Fibroblast of the conjunctiva (primary cell): ENCODE measurements at regions not wholly inside any gene's neighbourhood (a gene's known extent, or its start where the extent isn't known, plus 50 kb on each side); places are given as distances from the start of the nearest gene placed in this dataset.
"Not testable (repeated sequence)": the region's sequence is repeated elsewhere in the genome, so short reads cannot be mapped to it uniquely, and the experiment has no call there.

Source experiments
- DNase-seq: peaks from one replicate; pipeline ENCODE4 v3.0.0-alpha.2; 2010; ENCODE audit warnings: low read depth

DNA sequence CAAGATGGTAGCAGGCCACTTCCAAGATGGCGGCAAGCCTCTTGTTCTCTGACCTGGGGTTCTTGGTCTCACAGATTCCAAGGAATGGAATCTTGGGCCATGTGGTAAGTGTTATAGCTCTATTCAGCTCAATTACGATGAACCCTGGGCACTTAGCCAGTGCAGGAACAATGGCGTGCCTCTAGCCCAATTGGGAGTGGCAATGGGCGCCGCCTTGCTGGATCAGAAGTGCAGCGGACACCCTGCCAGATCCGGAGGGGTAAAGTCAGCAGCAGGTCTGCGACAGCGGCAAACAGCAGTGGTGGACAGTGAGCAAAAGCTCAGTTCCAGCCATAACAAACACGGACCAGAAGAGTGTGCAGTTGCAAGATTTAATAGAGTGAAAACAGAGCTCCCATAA, 263.2 kb upstream of the SEMA3C start:
- DNase-seq = not testable (repeated sequence)

DNA sequence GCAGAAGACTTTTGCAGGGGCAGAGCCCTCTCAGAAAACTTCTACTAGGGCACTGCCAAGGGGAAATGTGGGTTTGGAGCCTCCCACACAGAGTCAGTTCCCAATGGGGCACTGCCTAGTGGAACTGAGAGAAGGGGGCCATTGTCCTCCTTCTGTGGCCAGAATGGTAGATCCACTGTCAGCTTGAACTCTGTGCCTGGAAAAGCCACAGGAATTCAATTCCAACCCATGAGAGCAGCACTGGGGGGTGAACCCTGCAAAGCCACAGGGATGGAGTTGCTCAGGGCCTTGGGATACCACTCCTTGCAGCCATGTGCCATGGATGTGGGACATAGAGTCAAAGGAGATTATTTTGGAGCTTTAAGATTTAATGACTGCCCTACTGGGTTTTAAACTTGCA, 262.2 kb upstream of the SEMA3C start:
- DNase-seq = no peak

DNA sequence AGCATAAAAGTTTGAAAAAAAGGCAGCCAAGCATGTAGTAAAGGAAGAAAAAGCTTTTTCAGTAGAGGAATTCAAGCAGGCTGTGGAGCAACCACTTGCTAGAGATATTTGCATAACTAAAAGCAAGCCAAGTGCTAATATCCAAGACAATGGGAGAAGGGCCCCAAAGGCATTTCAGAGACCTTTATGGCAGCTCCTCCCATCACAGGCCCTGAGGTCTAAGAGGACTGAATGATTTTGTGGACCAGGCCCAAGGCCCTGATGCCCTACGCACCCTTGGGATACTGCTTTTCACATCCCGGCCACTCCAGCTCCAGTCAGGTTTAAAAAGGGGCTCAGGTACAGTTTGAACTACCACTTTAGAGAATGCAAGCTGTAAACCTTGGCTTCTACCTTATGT, 261.7 kb upstream of the SEMA3C start:
- no peak for DNase-seq

DNA sequence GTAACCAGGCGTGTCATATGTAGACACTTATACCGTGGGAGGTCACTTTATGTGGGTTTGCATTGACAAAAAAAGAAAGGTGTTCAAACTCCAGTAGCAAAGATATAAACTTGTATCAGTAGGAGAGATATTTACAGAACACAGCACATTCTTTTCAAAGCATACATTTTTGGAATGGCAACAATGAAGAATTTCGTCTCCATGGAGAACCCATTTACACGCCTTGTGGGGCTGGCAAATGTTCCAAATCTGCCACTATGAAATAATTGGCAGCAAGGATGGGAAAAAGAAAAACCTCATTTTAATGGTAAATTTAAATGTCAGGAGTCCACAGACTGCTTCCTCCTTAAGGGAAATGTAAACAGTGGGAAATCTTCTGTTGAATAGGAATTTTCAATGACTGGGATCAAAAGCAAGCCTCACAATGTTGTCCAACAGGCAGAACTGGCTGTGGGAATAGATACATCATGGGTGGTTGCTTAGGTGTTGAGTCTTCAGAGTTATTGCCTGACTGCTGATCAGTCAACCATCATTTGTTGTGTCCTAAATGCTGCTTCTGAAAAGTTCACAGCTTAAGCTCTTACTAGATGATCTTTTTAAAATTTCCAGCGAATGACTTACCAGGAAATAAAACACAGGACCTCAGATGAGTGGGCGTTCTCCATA, 256.6 kb upstream of the SEMA3C start:
- no peak for DNase-seq

DNA sequence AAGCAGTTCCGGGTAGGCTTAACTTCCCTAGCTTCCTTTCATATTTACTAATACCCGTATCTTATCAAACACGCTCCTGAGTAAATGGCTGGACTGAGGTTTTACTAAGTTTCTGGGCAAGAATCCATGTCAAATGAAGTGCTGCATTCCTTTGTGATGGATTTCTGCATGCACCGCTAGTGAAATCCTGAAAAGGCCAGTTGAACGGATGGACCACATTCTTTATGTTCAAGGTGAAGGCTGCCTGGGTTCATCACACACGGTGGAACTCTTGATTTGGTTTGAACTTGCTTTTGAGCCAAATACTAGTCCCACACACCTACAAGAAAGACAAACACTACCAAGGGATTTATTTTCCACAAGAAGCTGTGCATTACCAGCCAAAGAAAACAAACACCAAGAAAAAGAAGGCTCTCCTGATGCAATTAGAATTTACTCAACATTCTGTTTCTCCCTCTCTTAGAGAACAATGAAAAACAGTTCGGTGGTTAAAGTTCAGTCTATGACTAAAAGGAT, 255.0 kb upstream of the SEMA3C start:
- peak; percentile 41 for DNase-seq

DNA sequence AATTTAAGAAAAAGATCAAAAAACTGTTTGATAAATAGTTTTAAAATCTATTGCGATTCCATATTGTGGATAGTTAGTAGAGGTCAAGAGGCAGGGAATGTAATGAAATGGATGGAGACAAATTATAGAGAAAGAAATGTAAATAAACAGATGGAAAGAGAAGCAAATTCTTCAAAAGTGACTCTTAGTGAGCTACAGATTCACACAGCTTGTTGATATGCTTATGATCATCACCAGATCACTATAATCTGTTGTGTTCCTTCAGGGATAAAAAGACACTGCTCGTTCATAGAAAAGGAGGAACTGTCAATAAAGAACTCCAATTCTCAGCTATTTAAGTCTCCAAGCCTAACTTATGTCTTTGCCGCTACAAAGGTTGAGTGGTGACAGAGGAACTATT, 251.4 kb upstream of the SEMA3C start:
- no peak for DNase-seq

DNA sequence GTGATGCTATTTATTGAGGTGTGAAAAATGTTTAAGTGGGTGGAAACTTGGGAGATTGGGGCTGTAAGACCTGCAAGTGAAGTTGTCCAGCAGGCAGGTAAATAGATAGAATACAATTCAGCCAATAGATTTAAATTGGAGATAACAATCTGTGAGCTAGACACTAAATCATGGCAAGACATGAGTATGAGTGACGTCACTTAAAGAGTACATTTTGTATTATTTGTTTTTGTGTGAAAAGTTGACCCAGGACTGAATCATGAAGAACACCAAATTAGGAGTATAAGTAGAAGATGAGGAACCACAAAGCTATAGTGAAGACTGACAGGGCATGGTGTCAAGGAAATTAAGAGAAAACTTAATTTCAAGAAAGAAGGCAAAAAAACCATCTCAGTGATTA, 249.1 kb upstream of the SEMA3C start:
- DNase-seq = no peak

DNA sequence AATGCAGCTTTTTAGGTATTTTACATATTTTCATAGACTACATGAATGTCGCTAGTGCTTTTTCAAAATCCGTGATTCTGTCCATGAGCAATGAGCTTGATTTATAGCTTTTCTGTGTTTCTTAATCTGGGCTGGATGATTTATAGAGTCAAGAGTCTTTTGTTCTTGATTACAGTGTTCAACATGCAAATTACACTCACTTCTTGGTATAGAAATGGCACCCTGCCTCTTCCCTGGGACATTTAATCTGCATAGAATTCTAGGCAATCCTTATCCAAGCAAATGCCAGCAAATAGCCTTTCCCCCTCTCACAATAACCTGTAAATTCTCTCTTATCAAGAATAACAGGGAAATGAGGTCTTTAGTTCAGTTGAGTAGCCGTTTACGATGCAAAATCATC, 246.2 kb upstream of the SEMA3C start:
- no peak for DNase-seq

DNA sequence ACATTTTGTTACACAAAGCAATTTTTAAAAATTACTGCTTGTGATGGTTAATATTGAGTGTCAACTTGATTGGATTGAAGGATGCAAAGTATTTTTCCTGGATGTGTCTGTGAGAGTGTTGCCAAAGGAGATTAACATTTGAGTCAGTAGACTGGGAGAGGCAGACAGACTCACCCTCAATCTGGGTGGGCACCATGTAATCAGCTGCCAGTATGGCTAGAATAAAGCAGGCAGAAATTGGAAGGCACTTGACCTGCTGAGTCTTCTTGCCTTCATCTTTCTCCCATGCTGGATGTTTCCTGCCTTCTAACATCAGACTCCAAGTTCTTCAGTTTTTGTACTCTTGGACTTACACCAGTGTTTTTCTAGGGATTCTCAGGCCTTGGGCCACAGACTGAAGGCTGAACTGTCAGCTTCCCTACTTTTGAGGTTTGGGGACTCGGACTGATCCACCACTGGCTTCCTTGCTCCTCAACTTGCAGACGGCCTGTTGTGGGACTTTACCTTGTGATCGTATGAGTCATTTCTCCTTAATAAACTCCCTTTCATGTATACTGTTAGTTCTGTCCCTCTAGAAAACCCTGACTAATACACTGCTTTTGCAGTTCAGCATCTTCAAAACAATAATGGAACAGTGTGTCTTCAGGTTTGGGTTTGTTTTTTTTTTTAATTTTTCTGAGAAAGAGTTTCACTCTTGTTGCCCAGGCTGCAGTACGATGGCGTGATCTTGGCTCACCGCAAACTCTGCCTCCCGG, 244.1 kb upstream of the SEMA3C start:
- DNase-seq = no peak

DNA sequence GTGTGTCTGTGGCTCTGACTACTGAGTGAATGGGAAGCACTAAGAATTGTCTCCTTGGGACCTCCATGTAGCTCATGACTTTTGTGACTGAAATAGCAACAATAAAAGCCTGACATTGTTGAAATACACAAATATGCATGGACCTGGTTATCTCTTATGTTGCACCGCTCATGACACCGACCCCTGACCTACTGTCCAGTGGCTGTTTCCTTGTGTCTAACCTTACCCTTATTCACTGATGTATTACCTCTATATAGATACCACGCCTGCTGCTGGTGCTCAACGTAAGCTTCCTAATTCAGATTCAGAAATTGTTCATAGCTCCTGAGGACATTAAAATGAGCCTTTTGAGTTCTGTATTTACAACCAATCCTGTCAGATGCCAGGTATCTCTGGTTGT, 243.4 kb upstream of the SEMA3C start:
- no peak for DNase-seq

DNA sequence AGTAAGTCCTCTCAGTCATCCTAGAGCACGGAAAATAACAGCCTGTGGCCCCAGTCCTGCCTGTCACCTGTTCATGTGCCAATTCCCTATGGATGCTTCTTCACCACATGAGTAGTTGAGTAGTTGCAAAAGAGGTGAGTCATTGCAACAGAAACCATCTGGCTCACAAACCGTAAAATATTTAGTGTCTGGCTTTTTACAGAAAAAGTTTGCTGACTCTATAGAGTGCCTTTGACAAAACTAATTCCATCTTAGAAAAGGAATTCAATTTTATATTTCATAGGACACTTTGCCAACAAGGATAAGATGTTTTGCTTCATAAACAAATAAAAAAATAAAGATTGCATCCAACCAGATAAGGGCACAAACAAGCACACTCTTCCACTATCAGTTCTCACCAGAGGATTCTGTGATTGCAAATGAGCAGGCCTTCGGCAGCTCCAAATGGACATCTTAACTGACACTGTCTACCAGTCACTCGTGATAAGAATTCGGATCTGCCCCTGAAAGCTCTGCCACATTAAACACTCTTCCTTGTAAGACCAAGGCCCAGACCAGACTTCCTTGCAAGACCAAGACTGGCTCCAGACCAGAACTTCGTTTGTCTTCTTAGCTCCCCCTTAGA, 242.7 kb upstream of the SEMA3C start:
- peak; percentile 86 for DNase-seq

DNA sequence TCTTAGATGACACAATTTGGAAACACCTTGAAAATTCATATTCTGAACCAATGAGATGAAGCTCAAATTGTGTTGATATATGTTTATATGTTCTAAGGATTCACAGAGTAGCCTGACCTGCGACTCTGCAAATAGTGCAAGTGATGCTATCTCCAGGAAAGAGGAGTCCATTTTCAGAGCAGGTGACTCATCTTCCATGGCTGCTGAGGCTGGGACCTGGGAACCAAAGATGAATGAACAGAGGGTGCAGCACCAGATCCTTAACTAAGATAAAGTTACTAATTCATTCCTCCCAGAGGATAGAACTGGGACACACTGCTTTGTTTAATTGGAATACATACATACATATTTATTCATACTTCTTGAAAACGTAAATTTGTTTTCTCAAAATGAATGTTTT, 240.6 kb upstream of the SEMA3C start:
- no peak for DNase-seq

DNA sequence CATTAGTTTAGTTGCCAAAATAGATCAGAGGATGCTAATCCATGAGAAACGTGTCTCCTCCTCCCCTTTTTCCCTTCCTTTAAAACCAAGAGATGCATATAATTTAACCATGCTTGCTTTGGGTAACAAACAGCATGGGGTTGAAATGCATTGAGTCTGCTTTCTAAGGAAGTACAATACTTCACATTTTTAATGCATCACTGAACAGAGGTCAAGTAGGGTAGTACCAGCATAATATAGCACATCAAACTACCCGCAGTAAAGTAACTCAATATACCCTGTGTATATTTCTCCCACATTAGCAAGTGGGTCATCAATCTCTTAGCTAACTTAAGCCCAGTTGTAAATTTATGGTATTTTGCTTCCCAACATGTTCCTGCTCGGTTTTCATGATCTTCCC, 239.3 kb upstream of the SEMA3C start:
- no peak for DNase-seq

DNA sequence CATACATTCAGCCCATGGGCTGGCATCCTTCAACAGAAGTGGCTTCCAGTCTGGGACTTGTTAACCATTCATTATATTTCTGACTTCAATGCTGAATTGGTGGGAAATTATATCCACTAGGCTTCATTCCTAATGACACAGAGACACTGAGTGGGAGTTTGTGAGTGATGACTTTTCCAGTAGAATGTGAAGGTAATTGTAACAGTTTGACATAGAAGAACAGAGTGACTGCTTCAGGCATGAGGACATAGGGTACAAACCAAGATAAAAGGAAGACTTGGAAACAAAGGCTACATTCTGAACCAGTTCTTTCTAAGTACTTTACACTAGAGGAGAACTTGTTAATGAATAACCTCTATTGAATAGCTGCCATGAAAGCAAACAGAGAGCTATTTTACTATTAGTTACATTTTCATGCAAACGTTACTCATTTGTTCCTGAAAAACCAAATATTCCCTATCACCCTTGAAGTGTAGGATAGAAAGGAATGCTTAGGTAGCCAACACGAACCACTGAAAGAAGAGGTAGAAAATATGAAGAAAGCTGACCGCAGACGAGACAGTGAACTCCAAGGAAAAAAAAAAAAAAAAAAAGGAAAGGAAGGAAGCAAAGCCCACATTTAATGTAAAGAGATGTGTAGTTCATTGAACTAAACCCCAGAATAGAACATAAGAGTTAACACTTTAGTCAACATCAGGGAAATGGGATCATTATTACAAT, 237.0 kb upstream of the SEMA3C start:
- no peak for DNase-seq

DNA sequence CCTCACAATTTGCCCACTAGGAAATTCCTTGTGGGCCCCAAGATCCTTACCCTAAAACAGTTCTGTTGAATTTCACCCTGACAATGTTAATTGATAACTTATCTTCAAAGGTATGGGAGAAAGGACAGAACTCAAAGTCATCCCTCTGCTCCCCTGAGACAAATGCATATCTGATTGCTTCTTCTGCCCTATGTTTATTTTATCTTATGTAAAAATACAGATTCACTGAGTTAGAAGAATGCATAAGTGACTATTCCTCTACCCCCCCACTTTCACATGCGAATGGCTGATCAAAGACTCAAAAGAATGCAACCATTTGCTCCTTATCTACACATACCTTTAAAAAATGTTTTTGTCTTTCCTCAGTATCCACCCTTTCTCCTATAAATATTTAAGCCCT, 235.7 kb upstream of the SEMA3C start:
- DNase-seq = no peak

DNA sequence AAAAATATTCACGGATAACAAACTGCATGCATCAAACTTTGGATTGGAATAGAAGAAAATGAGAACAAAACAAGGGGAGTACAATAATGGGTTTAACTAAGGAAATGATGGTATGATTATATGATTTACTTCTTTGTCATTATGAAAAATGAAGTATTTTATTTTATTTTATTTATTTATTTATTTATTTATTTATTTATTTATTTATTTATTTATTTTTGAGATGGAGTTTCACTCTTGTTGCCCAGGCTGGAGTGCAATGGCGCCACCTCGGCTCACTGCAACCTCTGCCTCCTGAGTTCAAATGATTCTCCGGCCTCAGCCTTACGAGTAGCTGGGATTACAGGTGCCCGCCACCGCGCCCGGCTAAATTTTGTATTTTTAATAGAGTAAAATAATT, 234.1 kb upstream of the SEMA3C start:
- DNase-seq = not testable (repeated sequence)

DNA sequence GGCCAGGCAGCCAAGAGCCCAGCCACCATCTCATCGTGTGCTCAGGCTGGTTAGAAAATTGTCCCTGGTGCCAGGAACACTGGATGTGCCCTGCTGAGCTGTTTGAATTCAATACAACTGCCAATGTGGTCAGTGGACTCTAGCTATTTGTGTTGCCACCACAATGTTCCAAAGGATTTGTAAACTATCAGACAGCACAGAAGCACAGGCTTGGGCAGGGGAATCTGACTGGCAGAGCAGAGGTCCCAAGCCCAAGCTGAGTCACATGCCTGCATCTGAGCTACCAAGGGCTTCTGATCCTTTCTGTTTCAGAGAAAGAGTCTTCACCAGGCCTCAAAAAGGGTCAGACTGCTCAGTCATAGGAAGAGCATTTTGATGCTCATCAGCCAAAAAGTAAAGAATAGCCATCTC, 232.1 kb upstream of the SEMA3C start:
- DNase-seq = peak; percentile 17

DNA sequence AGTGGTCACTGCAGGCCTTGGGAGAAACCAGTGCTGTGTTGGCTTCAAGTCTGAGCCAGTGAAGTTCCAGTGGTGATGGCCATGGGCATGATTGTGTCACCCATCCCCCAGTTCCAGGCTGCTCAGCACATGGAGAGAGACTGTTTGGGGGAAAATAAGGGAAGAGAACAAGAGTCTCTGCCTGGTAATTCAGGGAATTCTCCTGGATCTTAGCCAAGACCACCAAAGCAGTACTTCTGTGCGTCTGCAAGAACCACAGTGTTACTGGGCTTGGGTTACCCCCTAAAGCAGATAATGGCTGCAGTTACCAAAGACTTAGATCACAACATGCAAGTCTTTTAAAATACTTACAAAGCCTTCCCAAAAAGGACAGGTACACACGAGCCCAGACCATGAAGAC, 225.0 kb upstream of the SEMA3C start:
- no peak for DNase-seq

DNA sequence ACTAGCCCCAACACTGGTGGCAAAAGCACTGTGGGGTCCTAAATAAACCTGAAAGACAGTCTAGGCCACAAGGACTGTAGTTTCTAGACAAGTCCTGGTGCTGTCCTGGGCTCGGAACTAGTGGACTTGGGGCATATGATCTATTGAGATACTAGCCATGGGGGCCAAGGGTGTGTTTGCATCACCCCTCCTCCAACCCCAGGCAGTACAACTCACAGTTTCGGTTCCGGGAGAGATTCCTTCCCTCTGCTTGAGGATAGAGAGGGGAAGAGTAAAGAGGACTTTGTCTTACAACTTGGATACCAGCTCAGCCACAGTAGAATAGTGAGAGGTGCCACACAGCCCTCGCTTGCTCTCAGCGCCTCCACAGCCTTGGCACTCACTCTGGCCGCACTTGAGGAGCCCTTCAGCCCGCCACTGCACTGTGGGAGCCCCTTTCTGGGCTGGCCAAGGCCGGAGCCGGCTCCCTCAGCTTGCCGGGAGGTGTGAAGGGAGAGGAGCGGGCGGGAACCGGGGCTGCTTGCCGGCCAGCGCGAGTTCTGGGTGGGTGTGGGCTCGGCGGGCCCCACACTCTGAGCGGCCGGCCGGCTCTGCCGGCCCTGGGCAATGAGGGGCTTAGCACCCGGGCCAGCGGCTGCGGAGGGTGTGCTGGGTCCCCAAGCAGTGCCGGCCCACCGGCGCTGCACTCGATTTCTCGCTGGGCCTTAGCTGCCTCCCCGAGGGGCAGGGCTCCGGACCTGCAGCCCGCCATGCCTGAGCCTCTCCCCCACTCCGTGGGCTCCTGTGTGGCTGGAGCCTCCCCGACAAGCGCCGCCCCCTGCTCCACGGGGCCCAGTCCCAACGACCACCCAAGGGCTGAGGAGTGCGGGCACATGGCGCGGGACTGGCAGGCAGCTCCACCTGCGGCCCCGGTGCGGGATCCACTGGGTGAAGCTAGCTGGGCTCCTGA, 222.7 kb upstream of the SEMA3C start:
- not testable (repeated sequence) for DNase-seq

DNA sequence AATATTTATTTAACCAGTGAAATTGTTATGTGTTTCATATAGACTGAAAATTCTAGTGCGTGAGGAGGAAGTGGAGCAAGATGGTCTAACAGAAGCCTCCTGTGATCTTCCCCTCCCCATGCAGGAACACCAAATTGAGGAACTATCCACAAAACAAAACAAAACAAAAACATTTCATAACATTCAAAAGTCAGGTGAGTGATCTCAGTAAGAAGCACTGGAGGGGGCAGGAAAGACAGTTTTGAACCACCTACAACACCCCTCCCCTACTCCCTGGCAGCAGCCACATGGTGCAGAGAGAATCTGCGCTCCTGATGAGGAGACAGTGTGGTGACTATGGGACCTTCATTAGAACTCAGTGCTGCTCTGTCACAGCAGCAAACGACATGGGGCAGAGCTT, 221.9 kb upstream of the SEMA3C start:
- no peak for DNase-seq

DNA sequence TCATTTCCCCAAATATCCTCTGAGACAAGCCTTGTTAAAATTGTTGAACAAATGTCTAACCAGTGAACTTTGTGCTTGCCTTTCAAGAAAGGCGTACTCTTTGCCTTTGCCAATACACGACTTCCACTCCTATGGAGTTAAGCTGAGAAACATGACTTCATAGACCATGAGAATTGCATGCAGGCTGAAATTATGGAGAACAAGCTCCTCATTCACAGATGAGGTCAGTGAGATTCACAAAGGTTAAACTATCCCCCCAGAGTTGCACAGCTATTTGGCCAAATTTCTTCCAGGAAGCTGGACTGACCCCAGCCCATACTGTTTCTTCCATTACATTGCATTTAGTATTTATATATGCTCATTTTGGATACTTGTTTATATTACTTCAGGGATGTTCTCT, 221.4 kb upstream of the SEMA3C start:
- DNase-seq = no peak
